ENCODE measurements at regions not wholly inside any gene's neighbourhood (a gene's known extent, or its start where the extent isn't known, plus 50 kb on each side); places are given as distances from the start of the nearest gene placed in this dataset.

GRCh38 chr3:110530902-110531301 lies 540.7 kb upstream of the NECTIN3 start:
- no peak overlapping the region for H3K27ac ChIP-seq
- no peak for DNase-seq
- no peaks in the 10 kb centered on the region for H3K36me3 ChIP-seq
- no peaks in the 10 kb centered on the region for H3K9me3 ChIP-seq
- intact Hi-C loops (cut with DNase I; ENCODE audit: low total_unique reads), result no loop called here
- no peaks in the 10 kb centered on the region for H3K27me3 ChIP-seq
- TF ChIP-seq POLR2A (IDR thresholded peaks at IDR 0.05), result no peak
- no peak for TF ChIP-seq CTCF (IDR thresholded peaks at IDR 0.05)
- no peak overlapping the region for H3K4me3 ChIP-seq
- no peaks in the 10 kb centered on the region for H3K4me1 ChIP-seq

- no peaks in the 10 kb centered on the region for H3K36me3 ChIP-seq
- DNase-seq, result no peak
- no peak overlapping the region for H3K4me3 ChIP-seq
- H3K4me1 ChIP-seq, result no peaks in the 10 kb centered on the region
- H3K9me3 ChIP-seq, result no peaks in the 10 kb centered on the region
- no peak for TF ChIP-seq POLR2A (IDR thresholded peaks at IDR 0.05)
- TF ChIP-seq CTCF (IDR thresholded peaks at IDR 0.05), result no peak
- intact Hi-C loops (cut with DNase I; ENCODE audit: low total_unique reads), result no loop called here
- no peaks in the 10 kb centered on the region for H3K27me3 ChIP-seq
- no peak overlapping the region for H3K27ac ChIP-seq
Observed at GRCh38 chr3:110533089-110533488, 538.5 kb upstream of the NECTIN3 start.

- intact Hi-C loops (cut with DNase I; ENCODE audit: low total_unique reads), result no loop called here
- no peak overlapping the region for H3K27ac ChIP-seq
- no peak for DNase-seq
- H3K4me1 ChIP-seq, result no peaks in the 10 kb centered on the region
- no peaks in the 10 kb centered on the region for H3K9me3 ChIP-seq
- no peak overlapping the region for H3K4me3 ChIP-seq
- no peaks in the 10 kb centered on the region for H3K36me3 ChIP-seq
- TF ChIP-seq CTCF (IDR thresholded peaks at IDR 0.05) (no peak), POLR2A (IDR thresholded peaks at IDR 0.05) (no peak)
- H3K27me3 ChIP-seq, result no peaks in the 10 kb centered on the region
Observed at GRCh38 chr3:110542552-110543150, 529.0 kb upstream of the NECTIN3 start.

GRCh38 chr3:110544730-110545129 lies 526.9 kb upstream of the NECTIN3 start:
- no peak overlapping the region for H3K4me3 ChIP-seq
- no peak for DNase-seq
- TF ChIP-seq CTCF (IDR thresholded peaks at IDR 0.05), result no peak
- TF ChIP-seq POLR2A (IDR thresholded peaks at IDR 0.05), result no peak
- H3K9me3 ChIP-seq, result no peaks in the 10 kb centered on the region
- no peaks in the 10 kb centered on the region for H3K27me3 ChIP-seq
- intact Hi-C loops (cut with DNase I; ENCODE audit: low total_unique reads), result no loop called here
- no peaks in the 10 kb centered on the region for H3K4me1 ChIP-seq
- no peaks in the 10 kb centered on the region for H3K36me3 ChIP-seq
- no peak overlapping the region for H3K27ac ChIP-seq

- intact Hi-C loops (cut with DNase I; ENCODE audit: low total_unique reads), result no loop called here
- H3K4me3 ChIP-seq, result no peak overlapping the region
- DNase-seq, result no peak
- H3K36me3 ChIP-seq, result no peaks in the 10 kb centered on the region
- H3K9me3 ChIP-seq, result no peaks in the 10 kb centered on the region
- TF ChIP-seq POLR2A (IDR thresholded peaks at IDR 0.05) (no peak), CTCF (IDR thresholded peaks at IDR 0.05) (no peak)
- H3K27ac ChIP-seq, result no peak overlapping the region
- no peaks in the 10 kb centered on the region for H3K4me1 ChIP-seq
- H3K27me3 ChIP-seq, result no peaks in the 10 kb centered on the region
Observed at GRCh38 chr3:110550511-110550910, 521.1 kb upstream of the NECTIN3 start.

Data from uterus (tissue), 3 donors.